ENCODE measurements at regions not wholly inside any gene's neighbourhood (a gene's known extent, or its start where the extent isn't known, plus 50 kb on each side); places are given as distances from the start of the nearest gene placed in this dataset.

- no peak for TF ChIP-seq CTCF (conservative IDR thresholded peaks at IDR 0.05; ENCODE audit: low read depth, low read length)
- no peak for TF ChIP-seq EZH2 (IDR thresholded peaks at IDR 0.05; ENCODE audit: borderline replicate concordance, low read depth, low read length, poor library complexity, severe bottlenecking)
These were observed 72.2 kb downstream of the PITPNM2 start for GRCh38 chr12:123078531-123079155.
